Caki2 (cell line): ENCODE measurements at regions not wholly inside any gene's neighbourhood (a gene's known extent, or its start where the extent isn't known, plus 50 kb on each side); places are given as distances from the start of the nearest gene placed in this dataset.
"Not testable (repeated sequence)": the region's sequence is repeated elsewhere in the genome, so short reads cannot be mapped to it uniquely, and the experiment has no call there.

ENCODE experiments used
- DNase-seq: peaks from one replicate; pipeline ENCODE4 v3.0.0-alpha.2; 2015; ENCODE audit warnings: low read depth
- in situ Hi-C: cut with HindIII; loops from 2 replicates; pipeline ENCODE4 v1.10.0; 2016; ENCODE audit warnings: low sequenced_read_pairs, low pct_unique_long_range_greater_than_20kb, mixed read lengths

DNA sequence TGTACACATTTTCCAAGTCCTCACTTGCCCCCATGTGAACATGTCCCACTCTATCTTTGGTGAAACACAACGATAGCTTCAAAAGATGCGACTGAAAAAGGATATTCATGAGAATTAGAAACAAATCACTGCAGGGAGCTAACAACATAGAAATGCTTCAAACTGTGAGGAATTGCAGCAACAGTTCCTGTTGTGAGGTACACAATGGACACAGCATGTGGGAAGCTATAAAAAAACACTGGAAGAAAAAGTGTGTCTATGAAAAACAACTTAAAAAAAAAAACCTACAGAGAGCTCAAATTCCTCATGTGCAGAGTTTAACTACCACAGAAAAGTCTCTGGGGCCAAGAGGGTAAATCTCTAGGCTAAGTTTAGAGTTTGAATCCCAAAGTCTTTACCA, 51.6 kb upstream of the BLTP1 start:
- no peak for DNase-seq
- in situ Hi-C loops = no loop called here

DNA sequence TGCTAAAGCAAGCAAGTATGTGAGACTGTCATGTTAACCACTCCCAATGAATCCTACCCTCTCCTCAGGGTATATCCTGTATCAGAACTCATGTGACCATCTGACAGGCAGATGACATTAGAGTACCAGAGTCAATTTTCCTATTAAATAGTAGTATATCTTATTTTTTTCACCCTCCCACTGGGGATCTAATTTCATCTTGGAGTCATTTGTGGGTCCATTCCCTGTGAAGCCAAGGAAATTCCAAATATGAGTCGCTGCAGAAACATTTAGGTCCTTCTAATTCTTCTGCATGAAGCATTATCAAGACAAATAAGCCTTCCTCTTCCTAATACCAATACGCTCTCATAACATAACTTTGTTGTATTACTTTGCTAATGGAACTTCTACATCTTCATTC, 52.2 kb upstream of the BLTP1 start:
- peak; percentile 12 for DNase-seq
- in situ Hi-C loops = no loop called here

DNA sequence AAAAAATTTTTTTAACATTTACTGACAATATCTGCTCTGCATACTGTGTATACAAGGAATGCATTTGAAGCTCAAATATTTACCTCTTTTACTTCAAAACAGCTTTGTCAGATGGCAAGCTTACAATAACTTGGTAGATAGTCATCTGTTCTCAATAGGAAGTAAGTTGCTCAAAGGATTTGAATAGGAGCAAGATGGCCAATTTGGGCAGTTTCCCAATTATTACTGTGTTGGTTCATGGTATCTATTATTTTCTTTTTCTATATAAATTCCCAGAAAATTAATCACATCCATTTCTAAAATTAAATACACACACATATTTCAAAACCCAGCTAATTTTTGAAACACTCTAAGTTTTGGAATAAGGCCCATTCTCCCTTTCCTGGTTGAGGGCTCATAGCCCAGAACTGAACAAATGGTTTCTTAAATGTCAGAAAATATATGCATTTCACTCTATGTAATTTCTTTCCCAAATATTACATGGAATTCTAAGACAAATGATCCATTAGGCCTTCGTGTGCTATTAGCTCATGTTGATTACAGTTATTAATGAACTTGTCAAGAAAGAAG, 60.2 kb upstream of the BLTP1 start:
- in situ Hi-C loops = no loop called here
- DNase-seq = no peak

DNA sequence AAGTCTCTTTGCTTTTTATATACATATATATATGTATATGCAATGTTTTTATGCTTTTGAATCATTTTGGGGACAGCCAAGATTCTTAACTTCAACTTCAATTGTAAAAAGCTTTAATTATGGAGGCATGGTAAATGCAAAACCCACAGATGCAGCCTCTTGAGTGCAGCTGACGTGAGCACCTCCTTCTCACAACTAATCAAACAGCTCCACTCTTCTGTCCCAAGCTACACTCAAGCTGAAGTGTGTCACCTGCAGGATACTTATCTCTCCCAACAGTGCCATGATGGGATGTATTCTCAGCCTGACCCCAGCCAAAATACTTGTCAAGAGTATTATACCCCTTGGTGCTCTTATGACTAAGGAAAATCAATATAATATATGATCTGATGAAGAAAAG, 60.7 kb upstream of the BLTP1 start:
- DNase-seq = no peak
- in situ Hi-C loops = no loop called here

DNA sequence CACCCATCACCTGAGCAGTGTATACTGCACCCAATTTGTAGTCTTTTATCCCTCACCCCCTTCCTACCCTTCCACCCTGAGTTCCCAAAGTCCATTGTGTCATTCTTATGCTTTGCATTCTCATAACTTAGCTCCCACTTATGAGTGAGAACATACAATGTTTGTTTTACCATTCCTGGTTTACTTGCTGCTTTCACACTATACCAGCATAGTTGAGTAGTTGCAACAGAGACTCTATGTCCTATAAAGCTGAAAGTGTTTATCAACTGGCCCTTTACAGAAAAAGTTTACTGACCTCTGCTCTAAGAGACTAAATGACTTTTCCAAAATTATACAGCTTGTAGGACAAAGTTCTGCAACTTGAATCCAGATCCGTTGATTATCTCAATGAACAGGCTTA, 61.1 kb upstream of the BLTP1 start:
- DNase-seq = no peak
- in situ Hi-C loops = no loop called here

DNA sequence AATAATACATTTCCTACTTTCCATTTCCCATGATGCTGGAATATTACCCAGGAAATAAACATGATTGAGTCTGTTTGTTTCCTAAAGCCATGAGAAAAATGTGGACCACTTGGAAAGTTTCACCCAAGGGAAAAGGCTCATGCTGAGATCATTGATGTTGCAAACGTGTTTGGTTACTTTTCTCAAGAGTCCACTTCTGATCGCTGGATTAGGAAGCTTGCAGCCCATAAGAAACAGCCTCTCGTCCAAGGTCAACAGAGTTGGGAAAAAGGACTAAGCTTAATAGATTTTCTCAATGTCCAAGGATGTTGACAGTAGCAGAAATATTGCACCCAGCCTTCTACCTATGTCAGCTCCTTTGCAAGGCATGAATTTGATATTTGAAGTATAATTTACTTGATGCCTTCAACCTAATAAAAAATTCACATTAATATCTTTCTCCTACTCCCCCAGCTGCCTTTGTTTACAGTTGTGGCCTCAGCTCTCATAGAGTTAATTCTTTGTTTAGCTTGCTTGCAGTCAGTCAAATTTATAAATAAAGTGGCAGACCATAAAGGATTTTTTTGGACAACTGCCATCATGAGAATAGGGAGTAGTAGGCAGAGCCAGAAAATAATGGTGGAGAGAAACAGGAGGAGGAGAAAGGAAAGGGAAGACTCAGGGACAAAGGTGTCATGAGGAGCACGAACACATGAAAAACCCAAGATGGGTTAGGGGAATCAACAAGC, 65.6 kb upstream of the BLTP1 start:
- no peak for DNase-seq

DNA sequence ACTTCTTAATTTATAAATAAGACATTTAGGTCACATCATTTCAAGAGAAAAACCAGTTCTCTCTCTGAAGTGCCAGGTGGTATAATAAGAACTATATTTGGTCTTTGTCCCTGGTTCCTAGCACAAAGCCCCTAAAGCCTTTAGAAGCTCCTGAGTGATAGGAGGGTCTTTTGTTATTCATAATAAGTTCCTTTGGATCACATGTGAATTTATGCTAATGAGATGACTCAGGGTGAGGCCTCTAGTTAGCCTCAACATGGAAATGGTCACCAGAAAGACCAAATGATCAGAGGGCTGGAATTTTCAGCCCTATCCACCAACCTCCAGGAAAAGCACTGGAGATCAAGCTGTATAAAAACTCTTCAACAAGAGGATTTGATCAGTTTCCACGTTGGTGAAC, 68.1 kb upstream of the BLTP1 start:
- in situ Hi-C loops = no loop called here
- no peak for DNase-seq

More for the DNA sequence above, 65.6 kb upstream of the BLTP1 start:
- in situ Hi-C loops = no loop called here

DNA sequence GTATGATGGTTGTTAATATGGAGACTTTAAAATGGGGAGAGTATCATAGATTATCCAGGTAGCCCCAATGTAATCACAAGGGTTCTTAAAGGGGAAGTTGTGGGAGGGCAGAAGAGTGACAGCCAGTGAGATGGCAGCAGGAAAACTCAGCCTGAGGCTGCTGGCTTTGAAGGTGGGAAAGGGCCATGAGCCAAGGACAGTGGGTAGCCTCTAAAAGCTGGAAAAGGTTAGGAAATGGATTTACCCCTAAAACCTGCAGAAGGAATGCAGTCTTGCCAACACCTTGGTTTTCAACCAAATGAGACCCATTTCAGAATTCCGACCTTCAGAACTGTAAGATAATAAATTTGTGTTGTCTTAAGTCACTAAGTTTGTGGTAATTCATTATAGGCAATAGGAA, 68.8 kb upstream of the BLTP1 start:
- in situ Hi-C loops = no loop called here
- no peak for DNase-seq

DNA sequence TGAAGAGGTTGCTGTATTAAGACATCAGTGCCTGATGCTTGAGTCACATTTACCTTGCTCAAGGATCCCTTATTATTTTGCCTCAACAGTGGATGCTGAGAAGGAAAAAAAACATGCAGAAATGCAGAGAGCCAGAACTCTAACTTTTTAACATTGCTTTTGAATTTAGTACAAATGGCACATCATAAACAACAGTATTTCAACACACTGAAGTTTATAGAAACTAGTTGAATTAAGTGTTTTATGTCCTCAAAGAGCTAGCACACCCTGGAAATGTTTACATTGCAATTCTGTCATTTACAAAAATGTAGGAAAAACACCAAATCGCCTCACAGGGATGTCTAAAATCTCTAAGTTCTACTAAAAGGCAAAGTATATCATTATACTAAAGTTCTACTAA, 69.5 kb upstream of the BLTP1 start:
- no peak for DNase-seq
- in situ Hi-C loops = no loop called here

DNA sequence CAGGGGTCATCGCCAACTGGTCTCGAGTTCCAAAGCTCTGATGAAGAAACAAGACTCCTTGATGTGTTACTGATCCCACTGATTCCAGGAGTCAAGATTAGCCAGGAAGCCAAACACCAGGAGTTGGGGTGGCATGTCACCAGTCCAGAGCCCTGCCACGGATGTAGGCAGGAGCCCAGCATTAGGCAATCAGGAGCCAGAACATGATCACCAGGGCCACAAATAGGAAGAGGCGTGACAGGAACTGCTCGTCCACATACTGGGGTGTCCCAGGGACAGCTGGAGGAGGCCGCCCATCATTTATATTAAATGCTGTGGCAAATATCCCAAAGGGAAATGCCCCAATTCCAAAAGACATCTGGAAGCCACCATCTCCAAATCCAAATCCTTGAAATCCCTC, 74.5 kb upstream of the BLTP1 start:
- DNase-seq = not testable (repeated sequence)

DNA sequence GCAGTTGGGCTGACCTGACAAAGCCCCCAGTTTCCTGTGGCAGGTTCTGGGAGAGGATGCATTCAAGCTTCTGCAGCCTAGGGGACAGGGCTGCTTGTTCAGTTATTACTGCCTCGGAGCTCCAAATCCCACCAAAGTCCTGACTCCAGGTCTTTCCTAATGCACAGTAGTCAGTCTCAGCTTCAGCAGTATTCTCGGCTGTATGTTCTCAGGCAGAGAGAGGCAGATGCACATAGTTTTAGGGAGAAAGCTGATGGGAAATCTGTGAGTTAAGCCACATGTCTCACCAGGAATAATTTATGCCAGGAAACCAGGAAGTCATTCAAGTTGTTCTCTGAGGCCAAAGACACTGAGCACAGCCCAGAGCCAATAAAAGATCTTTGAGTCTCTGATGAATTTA, 75.3 kb upstream of the BLTP1 start:
- DNase-seq, in situ Hi-C loops: not testable (repeated sequence)

More for the DNA sequence above, 74.5 kb upstream of the BLTP1 start:
- in situ Hi-C loops = not testable (repeated sequence)

DNA sequence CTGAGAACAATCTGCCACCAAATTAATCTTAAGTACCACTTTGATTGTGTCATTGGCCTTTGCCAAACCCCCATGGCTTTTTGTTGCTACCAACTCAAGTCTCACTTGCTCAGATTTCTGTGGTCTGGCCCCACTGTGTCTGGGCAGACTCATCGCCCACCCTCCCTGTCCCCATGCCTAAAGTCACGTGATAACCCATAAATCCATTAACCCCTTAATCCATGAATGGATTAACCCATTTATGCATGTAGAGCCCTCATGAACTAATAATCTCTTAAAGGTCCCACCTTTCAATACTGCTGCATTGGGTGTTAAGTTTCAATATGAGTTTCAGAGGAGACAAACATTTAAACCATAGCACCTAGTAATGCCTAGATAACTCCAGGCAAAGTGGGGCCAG, 78.5 kb upstream of the BLTP1 start:
- in situ Hi-C loops = no loop called here
- no peak for DNase-seq

DNA sequence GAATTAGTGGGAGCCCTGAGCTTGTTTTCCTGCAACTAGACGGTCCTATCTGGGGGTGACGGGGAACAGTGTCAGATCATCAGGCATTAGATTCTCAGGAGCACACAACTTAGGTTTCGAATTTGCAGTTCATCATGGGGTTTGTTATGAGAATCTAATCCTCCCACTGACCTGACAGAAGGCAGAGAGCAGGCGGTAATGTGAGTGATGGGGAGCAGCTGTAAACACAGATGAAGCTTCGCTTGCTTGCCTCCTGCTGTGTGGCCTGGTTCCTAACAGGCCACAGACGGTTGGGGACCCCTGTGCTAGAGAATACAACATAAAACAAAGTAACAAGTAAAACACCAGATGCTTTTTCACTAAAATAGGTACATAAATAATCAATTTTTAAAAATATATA, 86.2 kb upstream of the BLTP1 start:
- in situ Hi-C loops = no loop called here
- no peak for DNase-seq

DNA sequence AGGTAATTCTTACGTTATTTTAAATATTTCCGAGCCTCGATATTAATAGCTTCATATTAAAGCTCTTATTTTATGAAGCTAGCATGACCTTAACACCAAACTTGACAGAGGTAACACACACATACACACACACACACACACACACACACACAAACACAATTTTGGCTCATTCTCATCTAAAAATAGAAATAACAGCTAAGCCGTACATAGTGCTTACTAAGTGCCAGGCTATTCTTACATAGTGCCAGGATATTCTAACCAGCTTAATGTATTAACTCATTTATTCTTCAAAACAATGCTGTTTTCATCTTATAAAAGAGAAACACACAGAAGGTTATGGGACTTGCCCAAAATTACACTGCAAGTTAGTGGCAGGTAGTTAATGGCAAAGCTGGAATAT, 87.0 kb upstream of the BLTP1 start:
- in situ Hi-C loops = no loop called here

DNA sequence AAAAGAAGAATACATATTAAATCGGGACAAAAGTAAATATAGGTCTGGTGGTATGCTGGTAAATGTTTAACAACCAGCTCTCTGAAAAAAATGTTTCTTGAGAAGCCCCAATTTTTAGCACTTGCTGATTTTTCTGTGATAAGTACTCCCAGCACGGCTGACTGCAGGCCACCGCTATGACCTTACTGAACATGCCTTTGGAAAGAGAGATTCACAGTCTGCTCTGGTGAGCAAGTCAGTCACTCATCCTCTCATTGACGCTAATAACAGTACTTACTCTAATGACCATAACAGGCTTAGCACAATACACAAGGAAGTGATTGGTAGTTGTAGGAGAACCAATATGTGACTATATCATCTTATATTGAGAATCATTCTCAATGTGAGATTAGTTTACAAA, 98.9 kb upstream of the BLTP1 start:
- DNase-seq = no peak
- in situ Hi-C loops = no loop called here

More for the DNA sequence above, 87.0 kb upstream of the BLTP1 start:
- no peak for DNase-seq

DNA sequence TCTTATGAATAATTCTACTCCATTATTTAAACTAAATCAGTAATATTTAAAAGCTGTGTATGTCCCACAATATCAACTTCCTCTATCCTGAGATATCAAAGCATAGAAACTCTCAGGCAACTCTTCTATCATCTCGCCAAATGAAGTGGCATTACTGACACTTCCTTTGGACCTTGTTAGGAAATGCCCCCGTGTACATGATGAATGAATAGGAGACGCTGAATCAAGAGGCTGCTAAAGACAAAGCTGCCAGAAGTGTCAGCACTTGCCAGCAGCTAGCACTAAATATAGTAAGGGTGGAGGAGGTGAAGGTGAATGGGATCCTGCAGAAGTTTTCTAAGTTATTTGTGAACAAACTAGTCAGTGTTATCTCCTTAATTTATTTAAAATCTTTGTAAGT, 99.5 kb upstream of the BLTP1 start:
- DNase-seq = no peak
- in situ Hi-C loops = no loop called here

DNA sequence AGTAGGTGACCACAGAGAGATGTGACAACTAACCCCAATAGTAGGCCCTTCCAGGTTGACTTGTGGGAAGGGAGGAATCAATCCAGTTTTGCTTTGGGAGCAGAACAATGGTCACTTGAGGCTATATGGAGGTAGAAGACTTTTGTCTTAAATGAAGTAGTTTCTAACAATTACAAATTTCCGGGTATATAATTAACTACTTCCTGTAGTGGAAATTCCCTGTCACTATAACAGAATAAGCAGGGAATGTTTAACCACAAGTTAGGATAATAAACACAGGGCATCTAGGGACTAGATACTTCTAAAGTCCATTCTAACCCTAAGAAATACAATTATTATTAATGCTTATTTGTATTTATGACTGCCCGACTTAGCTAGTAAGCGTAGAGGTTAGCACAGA, 99.0 kb upstream of the TRPC3 start:
- in situ Hi-C loops = no loop called here
- no peak for DNase-seq

DNA sequence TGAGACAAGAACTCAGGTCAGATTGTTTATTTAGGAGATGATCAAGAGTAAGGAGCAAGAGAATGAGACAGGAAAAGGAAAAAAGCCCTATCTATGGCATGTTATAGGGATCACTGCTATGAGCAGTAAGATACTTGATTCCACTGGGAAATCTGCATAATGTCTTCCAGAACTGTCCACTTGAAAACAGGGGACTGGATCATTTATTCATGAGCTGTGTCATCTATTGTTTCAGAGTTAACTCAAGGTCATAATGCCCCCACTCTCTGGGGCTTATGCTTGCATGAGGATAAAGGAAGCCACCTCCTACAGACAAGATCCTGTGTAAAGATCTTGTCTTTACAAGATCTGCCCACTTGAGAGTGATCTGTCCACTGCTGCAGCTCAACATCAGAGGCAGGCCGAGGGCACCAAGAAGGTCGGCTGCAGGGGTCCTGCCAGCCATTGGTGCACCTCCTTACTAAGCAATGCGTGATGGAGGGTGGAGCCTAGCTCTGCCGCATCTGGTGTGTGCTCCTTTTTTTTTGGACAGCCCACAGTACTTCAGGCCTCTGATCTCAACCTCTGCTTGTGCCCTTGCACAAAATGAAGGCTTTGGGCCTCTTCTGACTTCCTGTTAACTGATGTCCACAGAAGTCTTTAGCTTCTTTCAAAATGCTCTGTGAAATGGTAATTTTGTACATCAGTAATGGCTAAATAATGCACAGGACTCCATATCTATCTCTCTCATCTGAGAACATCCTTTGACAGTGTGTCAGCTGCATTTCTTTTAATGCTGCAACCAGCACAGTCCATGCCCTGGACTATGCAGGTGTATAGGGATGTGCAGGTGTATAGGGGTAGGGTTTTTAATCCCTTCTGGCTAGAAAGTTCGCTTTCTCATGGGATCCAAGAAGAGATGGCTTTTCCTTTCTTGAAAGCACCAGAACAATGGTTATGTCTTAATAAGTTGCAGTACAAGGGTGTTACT, 95.9 kb upstream of the TRPC3 start:
- in situ Hi-C loops = no loop called here
- peak; percentile 28 for DNase-seq

DNA sequence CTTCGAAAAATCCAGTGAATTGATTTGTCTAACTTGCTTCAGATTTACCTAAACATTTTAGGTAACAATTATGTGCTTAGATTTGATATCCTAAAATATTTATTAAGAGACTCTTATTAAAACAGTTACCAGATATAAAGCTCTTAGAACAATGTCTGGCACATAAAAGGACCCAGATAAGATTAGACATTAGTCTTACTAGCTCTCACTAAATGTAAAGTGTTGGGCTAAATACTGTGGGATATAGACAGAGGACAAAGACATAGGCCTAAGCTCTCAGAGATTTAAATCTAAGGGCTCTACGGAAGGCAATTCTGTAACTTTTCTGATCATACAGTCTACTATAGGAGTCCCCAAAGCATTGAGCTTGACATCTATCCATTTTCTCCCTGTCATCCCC, 94.4 kb upstream of the TRPC3 start:
- no peak for DNase-seq
- in situ Hi-C loops = no loop called here
